ENCODE measurements at regions not wholly inside any gene's neighbourhood (a gene's known extent, or its start where the extent isn't known, plus 50 kb on each side); places are given as distances from the start of the nearest gene placed in this dataset.

GRCh38 chr10:128979405-128979804 is 487.6 kb upstream of the MGMT start:
- H3K27ac ChIP-seq (ENCODE audit: poor library complexity, severe bottlenecking), result no peak overlapping the region
- no peaks in the 10 kb centered on the region for H3K27me3 ChIP-seq (ENCODE audit: insufficient read depth, poor library complexity, severe bottlenecking)
- H3K4me1 ChIP-seq (ENCODE audit: insufficient read depth, poor library complexity, severe bottlenecking), result no peaks in the 10 kb centered on the region
- TF ChIP-seq CTCF (IDR thresholded peaks at IDR 0.05; ENCODE audit: poor library complexity, severe bottlenecking), result no peak
- no peaks in the 10 kb centered on the region for H3K36me3 ChIP-seq (ENCODE audit: low read depth)
- DNase-seq (ENCODE audit: low spot score) (no peak), ATAC-seq (ENCODE audit: low read depth) (no peak)
- H3K9me3 ChIP-seq (ENCODE audit: severe bottlenecking), result no peaks in the 10 kb centered on the region
- no peak overlapping the region for H3K4me3 ChIP-seq (ENCODE audit: severe bottlenecking)

GRCh38 chr10:128981251-128981650 is 485.8 kb upstream of the MGMT start:
- no peak for TF ChIP-seq CTCF (IDR thresholded peaks at IDR 0.05; ENCODE audit: poor library complexity, severe bottlenecking)
- Histone ChIP-seq H3K9me3 (ENCODE audit: severe bottlenecking) (no peaks in the 10 kb centered on the region), H3K27ac (ENCODE audit: poor library complexity, severe bottlenecking) (no peak overlapping the region), H3K27me3 (ENCODE audit: insufficient read depth, poor library complexity, severe bottlenecking) (no peaks in the 10 kb centered on the region), H3K4me1 (ENCODE audit: insufficient read depth, poor library complexity, severe bottlenecking) (no peaks in the 10 kb centered on the region), H3K36me3 (ENCODE audit: low read depth) (no peaks in the 10 kb centered on the region), H3K4me3 (ENCODE audit: severe bottlenecking) (no peak overlapping the region)
- ATAC-seq (ENCODE audit: low read depth) (no peak), DNase-seq (ENCODE audit: low spot score) (no peak)

- no peak for ATAC-seq (ENCODE audit: low read depth)
- DNase-seq (ENCODE audit: low spot score), result no peak
- no peak overlapping the region for H3K4me3 ChIP-seq (ENCODE audit: severe bottlenecking)
- no peaks in the 10 kb centered on the region for H3K9me3 ChIP-seq (ENCODE audit: severe bottlenecking)
- no peak for TF ChIP-seq CTCF (IDR thresholded peaks at IDR 0.05; ENCODE audit: poor library complexity, severe bottlenecking)
- no peak overlapping the region for H3K27ac ChIP-seq (ENCODE audit: poor library complexity, severe bottlenecking)
- H3K27me3 ChIP-seq (ENCODE audit: insufficient read depth, poor library complexity, severe bottlenecking), result no peaks in the 10 kb centered on the region
- no peaks in the 10 kb centered on the region for H3K4me1 ChIP-seq (ENCODE audit: insufficient read depth, poor library complexity, severe bottlenecking)
- no peaks in the 10 kb centered on the region for H3K36me3 ChIP-seq (ENCODE audit: low read depth)
These were observed 485.0 kb upstream of the MGMT start for GRCh38 chr10:128981881-128982615.

- H3K4me3 ChIP-seq (ENCODE audit: severe bottlenecking), result no peak overlapping the region
- DNase-seq (ENCODE audit: low spot score) (no peak), ATAC-seq (ENCODE audit: low read depth) (no peak)
- no peak overlapping the region for H3K27ac ChIP-seq (ENCODE audit: poor library complexity, severe bottlenecking)
- H3K27me3 ChIP-seq (ENCODE audit: insufficient read depth, poor library complexity, severe bottlenecking), result no peaks in the 10 kb centered on the region
- no peak for TF ChIP-seq CTCF (IDR thresholded peaks at IDR 0.05; ENCODE audit: poor library complexity, severe bottlenecking)
- H3K36me3 ChIP-seq (ENCODE audit: low read depth), result no peaks in the 10 kb centered on the region
- no peaks in the 10 kb centered on the region for H3K9me3 ChIP-seq (ENCODE audit: severe bottlenecking)
- H3K4me1 ChIP-seq (ENCODE audit: insufficient read depth, poor library complexity, severe bottlenecking), result no peaks in the 10 kb centered on the region
These were observed 484.5 kb upstream of the MGMT start for GRCh38 chr10:128982616-128982915.

GRCh38 chr10:128985036-128985435 is 482.0 kb upstream of the MGMT start:
- TF ChIP-seq CTCF (IDR thresholded peaks at IDR 0.05; ENCODE audit: poor library complexity, severe bottlenecking), result no peak
- Histone ChIP-seq H3K4me1 (ENCODE audit: insufficient read depth, poor library complexity, severe bottlenecking) (no peaks in the 10 kb centered on the region), H3K4me3 (ENCODE audit: severe bottlenecking) (no peak overlapping the region), H3K27me3 (ENCODE audit: insufficient read depth, poor library complexity, severe bottlenecking) (no peaks in the 10 kb centered on the region), H3K9me3 (ENCODE audit: severe bottlenecking) (no peaks in the 10 kb centered on the region), H3K27ac (ENCODE audit: poor library complexity, severe bottlenecking) (no peak overlapping the region), H3K36me3 (ENCODE audit: low read depth) (no peaks in the 10 kb centered on the region)
- no peak for DNase-seq (ENCODE audit: low spot score)
- ATAC-seq (ENCODE audit: low read depth), result no peak

All from RWPE2 (cell line).